ENCODE measurements at regions not wholly inside any gene's neighbourhood (a gene's known extent, or its start where the extent isn't known, plus 50 kb on each side); places are given as distances from the start of the nearest gene placed in this dataset.

DNA sequence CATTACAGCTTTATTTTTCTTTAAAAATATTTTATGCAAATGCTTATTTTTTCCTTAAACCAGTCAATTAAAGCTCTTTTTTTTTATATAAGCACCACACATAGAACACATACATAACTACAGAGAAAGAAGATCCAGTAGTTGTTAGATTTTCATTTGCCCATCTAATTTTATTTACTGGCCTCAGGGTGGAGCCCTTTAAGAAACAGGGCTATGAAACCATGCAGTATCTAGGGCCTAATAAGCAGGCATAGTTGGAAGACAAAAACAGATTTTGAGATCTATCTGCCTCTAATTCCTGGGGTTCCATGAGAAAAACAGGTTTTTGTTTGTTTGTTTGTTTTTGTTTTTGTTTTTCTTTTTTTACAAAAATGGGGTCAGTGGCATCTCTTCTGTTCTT is 120.6 kb downstream of the BCHE start:
- H3K4me1 ChIP-seq = no peaks in the 10 kb centered on the region
- H3K4me3 ChIP-seq = no peak overlapping the region
- DNase-seq = no peak
- no peaks in the 10 kb centered on the region for H3K27me3 ChIP-seq
- no peak for TF ChIP-seq POLR2A (IDR thresholded peaks at IDR 0.05)
- TF ChIP-seq, protein P1, sequence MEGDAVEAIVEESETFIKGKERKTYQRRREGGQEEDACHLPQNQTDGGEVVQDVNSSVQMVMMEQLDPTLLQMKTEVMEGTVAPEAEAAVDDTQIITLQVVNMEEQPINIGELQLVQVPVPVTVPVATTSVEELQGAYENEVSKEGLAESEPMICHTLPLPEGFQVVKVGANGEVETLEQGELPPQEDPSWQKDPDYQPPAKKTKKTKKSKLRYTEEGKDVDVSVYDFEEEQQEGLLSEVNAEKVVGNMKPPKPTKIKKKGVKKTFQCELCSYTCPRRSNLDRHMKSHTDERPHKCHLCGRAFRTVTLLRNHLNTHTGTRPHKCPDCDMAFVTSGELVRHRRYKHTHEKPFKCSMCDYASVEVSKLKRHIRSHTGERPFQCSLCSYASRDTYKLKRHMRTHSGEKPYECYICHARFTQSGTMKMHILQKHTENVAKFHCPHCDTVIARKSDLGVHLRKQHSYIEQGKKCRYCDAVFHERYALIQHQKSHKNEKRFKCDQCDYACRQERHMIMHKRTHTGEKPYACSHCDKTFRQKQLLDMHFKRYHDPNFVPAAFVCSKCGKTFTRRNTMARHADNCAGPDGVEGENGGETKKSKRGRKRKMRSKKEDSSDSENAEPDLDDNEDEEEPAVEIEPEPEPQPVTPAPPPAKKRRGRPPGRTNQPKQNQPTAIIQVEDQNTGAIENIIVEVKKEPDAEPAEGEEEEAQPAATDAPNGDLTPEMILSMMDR (IDR thresholded peaks at IDR 0.05) = no peak
- TF ChIP-seq EP300 (IDR thresholded peaks at IDR 0.05) = no peak
- no peak for TF ChIP-seq POLR2AphosphoS5 (IDR thresholded peaks at IDR 0.05)
- no peaks in the 10 kb centered on the region for H3K9me3 ChIP-seq
- intact Hi-C loops (cut with DNase I) = no loop called here
- H3K27ac ChIP-seq = no peak overlapping the region
- no peaks in the 10 kb centered on the region for H3K36me3 ChIP-seq

DNA sequence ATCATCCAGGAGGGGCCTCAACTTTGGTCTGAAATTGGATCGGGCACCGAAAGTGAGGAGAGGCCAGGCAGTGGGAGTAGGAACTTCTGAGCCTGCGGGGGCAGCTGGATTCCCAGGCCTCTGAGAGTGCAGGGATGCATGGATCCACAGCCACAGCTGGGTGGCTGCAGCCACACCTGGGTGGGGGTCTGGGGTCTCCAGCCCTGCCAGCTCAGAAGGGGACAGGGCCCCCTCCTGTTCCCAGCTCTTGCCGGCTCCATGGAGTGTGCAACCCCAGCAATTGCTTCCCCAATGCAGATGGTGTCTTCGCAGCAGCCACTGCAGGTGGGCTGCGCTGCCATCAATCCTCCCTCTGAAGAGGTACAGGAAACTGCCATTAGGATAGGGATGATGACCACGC is 123.7 kb downstream of the BCHE start:
- WGBS, 2 donors = 96% methylated on average over 7 of the region's 7 CpGs
- TF ChIP-seq POLR2A (IDR thresholded peaks at IDR 0.05) (no peak), EP300 (IDR thresholded peaks at IDR 0.05) (no peak), POLR2AphosphoS5 (IDR thresholded peaks at IDR 0.05) (no peak)
- TF ChIP-seq, protein P1 (IDR thresholded peaks at IDR 0.05) = no peak
- H3K4me1 ChIP-seq = no peaks in the 10 kb centered on the region
- no peaks in the 10 kb centered on the region for H3K27me3 ChIP-seq
- H3K9me3 ChIP-seq = no peaks in the 10 kb centered on the region
- intact Hi-C loops (cut with DNase I) = no loop called here
- no peak for DNase-seq
- H3K27ac ChIP-seq = no peak overlapping the region
- H3K36me3 ChIP-seq = no peaks in the 10 kb centered on the region
- no peak overlapping the region for H3K4me3 ChIP-seq

DNA sequence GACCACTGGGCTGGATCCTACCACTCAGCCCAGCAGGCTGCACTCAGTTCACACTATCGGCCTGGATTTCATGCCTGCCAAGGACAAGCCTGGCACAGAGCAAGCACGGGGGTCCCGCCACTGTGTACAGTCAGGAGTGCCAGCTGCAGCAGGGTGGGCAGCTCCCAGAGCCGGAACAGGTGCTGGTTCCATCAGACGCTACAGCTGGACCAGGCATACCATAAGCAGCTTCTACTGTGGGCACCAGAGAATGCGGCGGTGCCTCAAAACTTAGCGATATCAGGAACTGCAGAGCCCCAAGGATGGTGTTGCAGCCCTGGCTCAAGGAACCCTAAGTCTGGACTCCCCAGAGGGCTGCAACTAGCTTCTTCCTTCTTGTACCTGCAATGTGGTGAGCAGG is 124.8 kb downstream of the BCHE start:
- intact Hi-C loops (cut with DNase I) = no loop called here
- no peak overlapping the region for H3K4me3 ChIP-seq
- no peak for DNase-seq

DNA sequence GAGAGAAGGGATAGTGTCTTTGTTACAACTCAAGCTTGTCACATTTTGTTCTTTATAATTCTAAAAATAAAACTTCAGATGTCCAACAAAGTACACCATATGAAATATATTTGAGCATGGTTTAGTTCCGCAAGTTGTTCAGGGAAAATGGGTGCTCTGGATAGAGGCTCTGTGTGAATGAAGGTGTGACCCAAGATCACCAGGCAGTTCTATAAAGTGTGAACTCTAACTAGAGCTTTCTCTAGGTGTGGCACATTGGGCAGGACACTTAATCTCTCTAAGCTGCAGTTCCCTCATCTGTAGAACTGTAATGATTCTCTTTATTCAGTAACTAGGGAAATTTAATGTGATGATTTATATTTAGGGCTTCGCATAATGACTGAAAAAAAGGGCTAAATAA is 139.3 kb downstream of the BCHE start:
- peaks cover 0 to 24% (median 2%) of the 10 kb centered on the region in 4 donors for H3K4me1 ChIP-seq
- intact Hi-C loops (cut with DNase I) = no loop called here
- TF ChIP-seq EP300 (IDR thresholded peaks at IDR 0.05) = no peak
- TF ChIP-seq POLR2A (IDR thresholded peaks at IDR 0.05) = no peak
- no peak for TF ChIP-seq POLR2AphosphoS5 (IDR thresholded peaks at IDR 0.05)
- TF ChIP-seq, protein P1 (IDR thresholded peaks at IDR 0.05) = no peak
- no peaks in the 10 kb centered on the region for H3K27me3 ChIP-seq
- WGBS, 2 donors = 83 to 98% methylated on average over 2 of the region's 2 CpGs
- no peak for DNase-seq
- H3K36me3 ChIP-seq = no peaks in the 10 kb centered on the region
- H3K27ac ChIP-seq = no peak overlapping the region
- no peak overlapping the region for H3K4me3 ChIP-seq
- H3K9me3 ChIP-seq = no peaks in the 10 kb centered on the region

More for the DNA sequence above, 124.8 kb downstream of the BCHE start:
- Histone ChIP-seq H3K27me3 (no peaks in the 10 kb centered on the region), H3K36me3 (no peaks in the 10 kb centered on the region), H3K27ac (no peak overlapping the region), H3K9me3 (no peaks in the 10 kb centered on the region), H3K4me1 (no peaks in the 10 kb centered on the region)
- WGBS, 2 donors = 90 to 94% methylated on average over 8 of the region's 8 CpGs
- TF ChIP-seq POLR2A (IDR thresholded peaks at IDR 0.05) = no peak
- TF ChIP-seq POLR2AphosphoS5 (IDR thresholded peaks at IDR 0.05) = no peak
- TF ChIP-seq, protein P1 (IDR thresholded peaks at IDR 0.05) = no peak
- TF ChIP-seq EP300 (IDR thresholded peaks at IDR 0.05) = no peak

DNA sequence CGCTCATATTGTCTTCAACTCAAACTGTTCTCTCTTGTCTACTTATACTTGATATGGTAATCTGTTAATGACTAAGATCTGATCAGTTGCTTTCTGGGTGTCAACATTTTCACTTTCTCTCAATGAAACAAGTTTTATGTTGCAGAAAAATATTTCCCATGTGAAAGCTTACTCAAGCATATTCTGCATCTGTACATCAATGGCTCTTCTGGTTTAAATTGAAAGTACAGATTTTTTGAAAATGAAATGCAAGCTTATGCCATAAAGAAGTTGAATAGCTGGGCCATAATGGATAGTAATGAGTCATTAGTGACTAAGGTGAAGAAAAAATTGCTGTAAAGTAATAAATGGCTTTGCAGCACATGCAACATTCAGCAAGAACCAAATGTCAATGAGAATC is 140.7 kb downstream of the BCHE start:
- intact Hi-C loops (cut with DNase I) = no loop called here
- Histone ChIP-seq H3K4me3 (no peak overlapping the region), H3K9me3 (no peaks in the 10 kb centered on the region), H3K27me3 (no peaks in the 10 kb centered on the region), H3K4me1 (peaks cover 0 to 24% (median 2%) of the 10 kb centered on the region in 4 donors), H3K36me3 (no peaks in the 10 kb centered on the region), H3K27ac (no peak overlapping the region)
- TF ChIP-seq POLR2A (IDR thresholded peaks at IDR 0.05) (no peak), POLR2AphosphoS5 (IDR thresholded peaks at IDR 0.05) (no peak), EP300 (IDR thresholded peaks at IDR 0.05) (no peak)
- TF ChIP-seq, protein P1 (IDR thresholded peaks at IDR 0.05) = no peak
- WGBS, 2 donors = 97 to 98% methylated on average over 1 of the region's 1 CpG
- no peak for DNase-seq
